ENCODE measurements at regions not wholly inside any gene's neighbourhood (a gene's known extent, or its start where the extent isn't known, plus 50 kb on each side); places are given as distances from the start of the nearest gene placed in this dataset.
A peak's percentile ranks its signal among the peaks of the same experiment; 100 is the strongest.
"Not testable (repeated sequence)": the region's sequence is repeated elsewhere in the genome, so short reads cannot be mapped to it uniquely, and the experiment has no call there.

DNA sequence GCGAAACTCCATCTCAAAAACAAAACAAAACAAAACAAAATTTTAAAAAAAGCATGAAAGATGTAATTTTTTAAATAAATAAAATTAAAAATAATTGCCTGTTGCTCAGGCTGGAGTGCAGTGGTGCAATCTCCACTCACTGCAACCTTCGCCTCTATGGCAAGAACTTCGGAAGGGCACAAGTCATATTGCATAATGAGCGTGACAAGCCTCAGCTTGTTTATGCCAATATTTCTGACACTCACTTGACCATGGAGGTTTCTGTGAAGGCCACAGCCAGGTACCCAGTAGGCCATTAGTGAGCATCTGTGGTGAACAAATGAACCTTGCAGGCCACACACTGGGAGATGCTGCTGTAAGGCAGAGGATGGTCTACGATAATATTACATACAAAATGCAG lies 106.1 kb upstream of the KMT2C start:
- no peak for DNase-seq

DNA sequence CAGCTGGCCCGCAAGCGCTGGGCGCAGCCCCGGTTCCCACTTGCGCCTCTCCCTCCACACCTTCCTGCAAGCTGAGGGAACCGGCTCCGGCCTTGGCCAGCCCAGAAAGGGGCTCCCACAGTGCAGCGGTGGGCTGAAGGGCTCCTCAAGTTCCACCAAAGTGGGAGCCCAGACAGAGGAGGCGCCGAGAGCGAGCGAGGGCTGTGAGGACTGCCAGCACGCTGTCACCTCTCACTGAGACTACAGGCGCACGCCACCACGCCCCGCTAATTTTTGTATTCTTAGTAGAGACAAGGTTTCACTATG lies 103.3 kb upstream of the KMT2C start:
- not testable (repeated sequence) for DNase-seq

DNA sequence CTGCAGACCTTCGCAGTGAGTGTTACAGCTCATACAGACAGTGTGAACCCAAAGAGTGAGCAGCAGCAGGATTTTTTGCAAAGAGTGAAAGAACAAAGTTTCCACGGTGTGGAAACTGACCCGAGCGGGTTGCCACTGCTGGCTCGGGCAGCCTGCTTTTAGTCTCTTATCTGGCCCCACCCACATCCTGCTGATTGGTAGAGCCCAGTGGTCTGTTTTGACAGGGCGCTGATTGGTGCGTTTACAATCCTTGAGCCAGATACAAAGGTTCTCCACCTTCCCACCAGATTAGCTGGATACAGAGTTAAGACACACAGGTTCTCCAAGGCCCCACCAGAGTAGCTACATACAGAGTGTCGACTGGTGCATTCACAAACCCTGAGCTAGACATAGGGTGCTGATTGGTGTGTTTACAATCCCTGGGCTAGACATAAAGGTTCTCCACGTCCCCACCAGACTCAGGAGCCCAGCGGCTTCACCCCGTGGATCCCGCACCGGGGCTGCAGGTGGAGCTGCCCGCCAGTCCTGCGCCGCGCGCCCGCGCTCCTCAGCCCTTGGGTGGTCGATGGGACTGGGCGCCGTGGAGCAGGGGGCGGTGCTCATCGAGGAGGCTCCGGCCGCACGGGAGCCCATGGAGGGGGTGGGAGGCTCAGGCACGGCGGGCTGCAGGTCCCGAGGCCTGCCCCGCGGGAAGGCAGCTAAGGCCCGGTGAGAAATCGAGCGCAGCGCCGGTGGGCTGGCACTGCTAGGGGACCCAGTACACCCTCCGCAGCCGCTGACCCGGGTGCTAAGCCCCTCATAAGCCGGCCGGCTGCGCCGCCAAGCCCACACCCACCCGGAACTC lies 102.8 kb upstream of the KMT2C start:
- not testable (repeated sequence) for DNase-seq

DNA sequence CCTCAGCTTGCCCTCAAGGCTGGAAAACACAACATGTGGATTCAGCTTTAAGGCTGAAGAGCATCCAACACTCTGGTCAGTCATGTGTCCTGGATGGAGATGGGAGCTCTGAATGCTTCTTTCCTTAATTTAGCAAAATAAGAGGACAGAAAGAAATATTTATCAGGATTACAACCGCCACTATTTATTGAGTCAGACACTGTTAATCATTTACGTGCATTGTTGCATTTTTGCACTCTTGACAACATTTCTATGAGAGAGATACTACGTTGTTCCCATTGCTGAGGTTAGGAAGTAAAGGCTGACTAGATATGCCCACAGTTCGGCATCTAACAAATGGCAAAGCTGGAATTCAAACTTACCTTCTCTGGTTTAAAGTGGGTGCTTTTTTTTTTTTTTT lies 101.8 kb upstream of the KMT2C start:
- no peak for DNase-seq

DNA sequence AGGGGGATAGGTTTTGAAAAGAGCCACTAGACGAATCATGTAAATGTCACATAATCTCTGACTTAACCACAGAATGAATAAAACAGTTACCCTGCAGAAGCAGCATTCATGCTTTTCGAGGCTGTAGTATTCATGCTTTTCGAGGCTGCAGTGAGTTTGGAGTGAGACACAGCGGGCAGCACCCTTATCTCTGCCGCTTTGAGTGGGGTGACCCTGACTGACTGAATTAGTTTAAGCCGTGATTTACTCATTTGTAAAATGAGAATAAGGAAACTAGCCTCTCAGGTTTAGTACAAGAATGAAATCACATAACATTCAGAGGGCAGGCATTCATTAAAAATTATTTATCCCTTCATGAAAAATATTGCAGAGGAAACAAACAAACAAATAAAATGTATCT lies 92.8 kb upstream of the KMT2C start:
- DNase-seq: no peak

DNA sequence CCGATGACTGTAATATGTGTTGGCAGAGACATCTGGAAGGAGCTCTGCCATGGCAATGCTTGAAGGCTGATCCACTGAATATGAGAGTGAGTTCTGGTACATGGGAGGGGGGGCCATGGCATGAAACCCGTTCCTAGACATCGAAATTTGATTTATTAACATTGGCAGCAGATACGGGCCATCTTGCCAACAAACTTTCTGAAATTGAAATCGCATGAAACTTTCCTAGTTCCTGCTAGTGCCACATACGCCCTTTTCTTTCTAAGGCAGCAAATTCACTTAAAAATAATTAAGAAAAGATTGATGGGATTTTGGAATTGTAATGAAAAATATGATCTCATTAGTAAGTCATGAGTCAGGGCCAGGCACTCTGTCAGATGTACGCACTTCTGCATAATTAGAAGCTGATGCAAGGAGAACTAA lies 91.8 kb upstream of the KMT2C start:
- DNase-seq: no peak

DNA sequence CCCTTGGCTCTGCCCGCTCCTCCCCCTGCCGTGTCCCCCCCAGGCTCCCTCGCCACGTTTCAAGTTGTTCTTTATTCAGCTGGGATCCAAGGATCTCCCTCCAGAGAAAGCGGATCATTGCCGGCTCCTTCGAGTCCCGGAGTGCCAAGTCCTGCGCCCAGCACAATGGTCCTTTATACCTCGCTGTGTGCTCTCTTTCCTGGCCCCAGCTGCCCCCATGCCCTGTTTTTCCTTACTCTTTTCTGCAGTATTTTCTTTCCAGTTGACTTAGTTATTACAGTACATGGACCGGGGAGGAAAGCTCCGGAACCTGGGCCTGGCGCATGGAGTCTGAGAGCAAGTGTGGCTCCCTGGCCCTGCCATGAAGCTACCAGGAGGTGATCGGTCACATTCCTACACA lies 88.1 kb upstream of the KMT2C start:
- DNase-seq: no peak

DNA sequence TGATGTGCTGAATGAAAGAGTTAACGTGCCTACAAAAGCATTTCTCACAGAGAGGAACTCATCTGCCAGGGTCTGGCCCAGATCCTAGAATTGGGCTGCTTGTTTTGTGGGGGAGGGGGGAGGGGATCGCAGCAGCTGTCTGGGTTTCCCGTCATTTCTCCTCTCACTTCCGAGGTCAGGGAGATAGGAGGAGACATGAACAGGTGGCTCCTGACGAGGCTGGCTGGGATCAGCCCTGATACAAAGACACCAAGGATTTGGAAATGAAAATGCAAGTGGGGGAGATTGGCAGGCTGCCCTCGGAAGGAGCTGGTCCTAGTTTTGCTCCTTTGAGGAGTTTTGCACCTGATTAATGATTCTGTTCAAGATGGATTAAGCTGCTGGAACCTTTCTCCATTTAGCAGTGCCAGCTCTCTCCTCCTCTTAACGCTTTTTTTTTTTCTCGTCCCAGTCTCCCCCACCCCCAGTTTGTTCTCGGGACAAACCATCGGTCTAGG lies 86.8 kb upstream of the KMT2C start:
- DNase-seq: no peak

DNA sequence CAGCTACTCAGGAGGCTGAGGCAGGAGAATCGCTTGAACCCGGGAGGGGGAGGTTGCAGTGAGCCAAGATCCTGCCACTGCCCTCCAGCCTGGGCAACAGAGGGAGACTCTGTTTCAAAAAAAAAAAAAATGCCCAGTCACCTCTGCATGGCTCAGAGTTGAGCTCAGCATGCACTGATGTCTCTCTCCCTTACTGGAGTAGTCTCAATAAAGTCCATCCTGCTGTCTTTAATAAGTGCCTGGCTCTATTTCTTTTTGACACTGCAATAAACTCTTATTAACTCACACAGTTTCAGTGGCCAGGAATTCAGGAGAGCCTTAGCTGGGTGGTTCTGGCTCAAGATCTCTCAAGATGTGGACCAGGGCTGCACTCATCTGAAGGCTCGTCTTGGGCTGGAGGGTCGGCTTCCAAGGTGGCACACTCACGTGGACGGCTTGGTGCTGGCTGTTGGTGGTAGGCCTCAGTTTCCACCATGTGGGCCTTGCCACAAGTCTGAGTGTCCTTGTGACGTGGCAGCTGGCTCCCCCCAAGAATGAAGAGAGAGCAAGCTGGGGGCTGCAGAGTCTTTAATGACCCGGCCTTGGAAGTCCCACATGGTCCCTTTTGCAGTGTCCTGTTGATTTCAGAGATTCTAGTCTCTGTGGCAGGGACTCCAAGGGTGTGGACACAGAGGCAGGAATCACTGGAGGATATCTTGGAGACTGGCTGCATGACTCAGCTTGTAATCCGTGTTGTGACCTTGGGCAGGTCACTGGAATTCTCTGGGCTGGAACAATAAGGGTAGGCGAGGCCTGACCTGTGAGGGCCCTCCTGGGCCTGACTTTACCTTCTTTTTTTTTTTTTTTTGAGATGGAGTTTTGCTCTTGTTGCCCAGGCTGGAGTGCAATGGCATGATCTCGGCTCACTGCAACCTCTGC lies 85.9 kb upstream of the KMT2C start:
- DNase-seq: no peak

DNA sequence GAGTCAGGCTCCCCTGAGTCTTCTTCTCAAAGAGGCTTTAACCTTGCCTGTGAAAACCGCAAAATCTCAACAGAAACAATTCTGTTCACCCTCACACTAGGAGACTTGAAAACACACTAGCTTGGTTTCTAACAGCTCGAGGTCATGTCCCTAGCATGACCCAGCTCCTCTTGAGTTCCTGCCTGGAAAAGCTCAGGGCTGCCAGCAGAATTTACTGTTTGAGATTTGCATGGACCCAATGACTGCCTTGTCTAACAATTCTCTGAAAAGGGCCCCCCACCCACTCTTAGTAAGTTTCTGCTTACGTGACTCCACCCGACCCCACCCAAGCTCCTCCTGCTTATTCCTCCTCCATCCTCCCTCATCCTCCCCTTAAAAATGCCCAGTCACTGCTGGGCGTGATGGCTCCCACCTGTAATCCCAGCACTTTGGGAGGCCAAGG lies 85.1 kb upstream of the KMT2C start:
- DNase-seq: no peak

DNA sequence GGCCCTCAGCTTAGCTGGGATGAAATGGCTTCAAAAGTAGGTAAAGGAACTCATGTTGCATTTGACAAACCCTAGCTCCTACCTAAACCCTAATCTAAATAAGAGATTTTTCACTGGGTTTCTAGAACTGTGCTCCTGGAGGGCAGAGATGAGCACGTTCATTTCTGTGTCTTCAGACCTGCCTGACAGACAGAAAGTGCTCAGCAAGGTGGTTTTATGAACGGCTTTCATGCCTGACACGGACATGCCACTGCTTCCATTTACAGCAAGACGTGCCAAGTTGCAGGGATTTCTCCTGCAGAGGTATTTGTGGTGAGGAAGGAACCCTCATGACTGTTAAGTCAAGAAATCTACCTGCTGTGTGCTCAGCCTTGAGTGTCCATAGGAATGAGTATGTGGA lies 83.5 kb upstream of the KMT2C start:
- no peak for DNase-seq

DNA sequence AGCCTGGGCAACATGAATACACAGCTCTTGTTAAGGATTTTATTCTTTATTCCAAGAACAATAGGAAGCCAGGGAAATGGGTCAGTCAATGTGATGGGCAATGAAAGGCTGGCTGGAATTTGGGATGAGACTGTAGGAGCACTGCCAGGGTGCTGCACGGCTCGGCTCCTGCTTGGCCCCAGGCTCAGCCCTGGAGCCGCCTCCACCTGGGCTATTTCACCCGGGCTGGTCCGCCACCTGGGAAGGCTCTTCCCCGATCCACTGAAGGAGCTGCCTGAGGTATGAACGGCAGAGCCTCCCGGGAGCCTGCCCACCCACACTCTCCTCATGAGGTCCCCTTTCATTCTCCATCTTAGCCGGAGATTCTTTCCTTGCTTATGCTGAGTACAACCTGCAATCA lies 80.4 kb upstream of the KMT2C start:
- no peak for DNase-seq

DNA sequence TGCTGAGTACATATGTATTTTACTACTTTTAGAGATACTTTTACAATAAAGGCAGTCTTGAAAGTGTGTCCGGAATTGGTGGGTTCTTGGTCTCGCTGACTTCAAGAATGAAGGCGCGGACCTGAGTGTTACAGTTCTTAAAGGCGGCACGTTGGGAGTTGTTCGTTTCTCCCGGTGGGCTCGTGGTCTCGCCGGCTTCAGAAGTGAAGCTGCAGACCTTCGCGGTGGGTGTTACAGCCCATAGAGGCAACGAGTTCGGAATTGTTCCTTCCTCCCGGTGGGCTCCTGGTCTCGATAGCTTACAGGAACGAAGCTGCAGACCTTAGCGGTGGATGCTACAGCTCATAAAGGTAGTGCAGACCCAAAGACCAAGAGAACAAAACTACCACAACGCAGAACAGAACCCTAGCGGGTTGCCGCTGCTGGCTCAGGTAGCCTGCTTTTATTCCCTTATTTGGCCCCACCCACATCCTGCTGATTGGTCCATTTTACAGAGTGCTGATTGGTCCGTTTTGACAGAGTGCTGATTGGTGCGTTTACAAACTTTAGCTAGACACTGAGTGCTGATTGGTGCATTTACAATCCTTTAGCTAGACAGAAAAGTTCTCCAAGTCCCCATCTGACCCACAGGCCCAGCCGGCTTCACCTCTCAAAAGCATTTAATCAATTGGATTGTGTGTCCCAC lies 79.6 kb upstream of the KMT2C start:
- not testable (repeated sequence) for DNase-seq

DNA sequence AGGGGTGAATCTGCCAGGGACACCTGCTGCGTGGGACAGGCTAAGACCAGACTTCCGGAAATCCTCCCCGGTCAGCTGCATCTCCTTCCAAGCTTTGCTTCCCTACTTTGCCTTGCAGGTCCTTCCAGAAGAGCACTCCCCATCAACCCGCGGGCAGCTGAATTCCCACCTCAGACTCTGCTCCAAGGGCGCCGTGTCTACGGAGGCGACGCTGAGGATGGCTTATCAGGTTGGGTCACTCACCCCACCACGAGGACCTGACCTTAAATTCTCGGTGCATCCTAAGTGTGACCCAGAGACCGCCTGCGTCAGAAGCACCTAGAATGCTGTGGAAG lies 78.9 kb upstream of the KMT2C start:
- DNase-seq: no peak

DNA sequence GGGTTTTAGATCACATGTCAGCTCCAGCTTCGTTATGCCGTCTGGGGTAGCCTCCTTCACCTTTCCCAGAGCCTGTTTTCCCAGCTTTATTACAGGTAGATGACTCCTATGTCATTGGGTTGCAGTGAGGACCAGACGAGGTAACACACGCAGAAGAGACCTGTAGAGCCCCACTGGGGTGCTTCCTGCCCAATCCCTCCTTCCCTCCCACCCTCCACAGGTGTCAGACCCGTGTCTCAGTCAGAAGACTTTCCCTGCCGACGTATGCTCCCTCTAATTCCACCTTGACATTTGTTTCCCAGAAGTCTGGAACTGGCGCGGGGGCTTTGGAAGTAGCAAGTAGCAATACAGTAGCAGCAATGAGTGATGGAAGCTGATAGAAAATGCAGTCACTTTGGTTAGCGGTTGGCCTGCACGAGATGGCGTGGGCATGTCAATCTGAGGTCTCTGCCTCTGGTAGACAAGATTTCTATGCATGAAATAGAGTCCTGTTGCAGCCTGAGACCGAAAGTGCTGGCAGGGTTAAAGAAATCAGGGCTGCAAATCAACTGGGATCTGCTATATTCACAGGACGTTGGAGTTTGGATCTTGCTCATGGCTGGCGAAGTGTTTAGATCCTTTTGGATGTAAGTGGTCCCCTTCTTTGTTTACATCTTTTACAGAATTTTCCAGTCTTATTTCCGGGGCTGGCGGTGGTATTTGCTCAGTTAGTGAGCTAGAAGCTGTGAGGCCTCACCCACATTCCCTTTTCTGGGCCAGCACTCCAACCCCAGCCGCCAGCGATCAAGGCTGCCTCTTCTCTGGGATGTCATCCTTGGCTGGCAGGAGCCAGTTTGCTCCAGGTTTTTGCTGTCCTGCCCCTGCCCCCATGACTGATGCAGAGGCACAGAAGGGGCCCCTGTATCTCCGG lies 78.3 kb upstream of the KMT2C start:
- DNase-seq: no peak

DNA sequence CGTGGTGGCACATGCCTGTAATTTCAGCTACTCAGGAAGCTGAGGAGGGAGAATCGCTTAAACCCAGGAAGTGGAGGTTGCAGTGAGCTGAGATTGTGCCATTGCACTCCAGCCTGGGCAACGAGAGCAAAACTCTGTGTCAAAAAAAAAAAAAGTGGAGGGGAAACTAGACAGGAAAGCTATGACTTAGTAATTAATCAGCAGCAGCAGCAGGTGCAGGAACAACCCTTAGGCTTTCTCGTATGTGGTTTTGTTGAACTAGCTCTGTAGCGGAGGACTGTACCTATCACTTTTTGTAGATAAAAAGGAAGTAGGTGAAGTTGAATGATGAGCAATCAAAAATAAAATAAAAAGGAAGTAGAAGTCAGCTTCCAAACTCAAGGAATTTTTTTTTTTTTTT lies 76.9 kb upstream of the KMT2C start:
- peak; percentile 1 for DNase-seq

DNA sequence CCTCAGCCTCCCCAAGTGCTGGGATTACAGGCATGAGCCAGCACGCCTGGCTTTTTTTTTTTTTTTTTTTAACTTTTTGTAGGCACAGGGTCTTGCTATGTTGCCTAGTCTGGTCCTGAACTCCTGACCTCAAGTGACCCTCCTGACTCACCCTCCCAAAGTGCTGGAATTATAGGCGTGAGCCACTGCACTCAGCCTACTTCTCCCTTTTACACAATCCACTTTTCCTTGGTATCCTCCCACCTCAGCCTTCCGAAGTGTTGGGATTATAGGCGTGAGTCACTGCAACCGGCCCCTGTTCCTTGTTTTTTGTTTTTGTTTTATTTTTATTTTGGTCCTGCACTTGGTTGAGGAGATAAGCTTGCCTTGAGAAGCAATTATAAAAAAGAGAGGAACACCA lies 75.9 kb upstream of the KMT2C start:
- no peak for DNase-seq

DNA sequence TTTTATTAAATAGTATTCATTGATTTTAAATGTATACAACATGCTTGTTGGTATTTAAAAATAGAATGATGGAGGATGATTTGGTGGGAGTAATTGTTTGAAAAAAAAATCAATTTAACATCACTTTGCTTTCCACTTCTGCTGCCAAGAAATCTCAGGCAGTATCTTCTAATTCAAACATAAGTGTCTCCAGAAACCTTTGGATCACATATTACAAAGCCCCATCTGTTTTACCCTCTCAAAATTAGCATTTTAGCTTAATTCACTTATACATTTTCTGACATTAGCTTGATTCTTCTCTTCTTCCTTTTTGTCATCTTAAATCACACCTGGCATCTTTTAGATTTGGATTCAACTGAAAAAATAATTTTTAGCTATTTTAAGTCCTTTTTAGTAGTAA lies 72.9 kb upstream of the KMT2C start:
- no peak for DNase-seq

DNA sequence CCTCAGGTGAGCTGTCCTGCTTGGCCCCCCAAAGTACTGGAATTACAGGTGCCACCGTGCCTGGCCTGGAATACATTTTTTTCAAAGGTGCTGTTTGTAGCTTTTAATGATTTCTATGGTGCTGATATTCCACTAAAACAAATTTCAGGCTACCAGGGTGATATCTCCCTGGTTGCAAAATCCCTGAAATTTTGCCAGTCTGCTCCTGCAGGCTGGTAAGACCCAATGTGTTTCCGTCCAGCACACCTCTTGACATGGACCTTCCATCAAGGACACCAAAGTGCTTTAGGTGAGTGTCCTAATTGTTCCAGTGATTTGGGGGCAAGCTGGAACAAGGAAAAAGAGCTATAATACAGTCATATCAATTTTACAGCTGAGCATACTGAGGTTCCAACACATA lies 69.8 kb upstream of the KMT2C start:
- no peak for DNase-seq

DNA sequence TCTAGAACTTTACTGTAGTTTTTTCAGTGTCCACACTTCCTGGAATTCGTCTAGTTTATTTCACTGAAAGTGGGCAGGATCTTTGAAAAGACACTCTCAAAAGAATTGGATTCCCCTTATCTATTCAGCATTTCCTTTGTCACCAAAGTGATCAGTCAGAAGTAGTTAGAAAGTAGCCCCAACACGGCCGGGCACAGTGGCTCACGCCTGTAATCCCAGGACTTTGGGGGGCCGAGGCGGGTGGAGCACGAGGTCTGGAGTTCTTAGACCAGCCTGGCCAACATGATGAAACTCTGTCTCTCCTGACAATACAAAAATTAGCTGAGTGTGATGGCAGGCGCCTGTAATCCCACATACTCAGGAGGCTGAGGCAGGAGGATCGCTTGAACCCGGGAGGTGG lies 69.0 kb upstream of the KMT2C start:
- no peak for DNase-seq

DNA sequence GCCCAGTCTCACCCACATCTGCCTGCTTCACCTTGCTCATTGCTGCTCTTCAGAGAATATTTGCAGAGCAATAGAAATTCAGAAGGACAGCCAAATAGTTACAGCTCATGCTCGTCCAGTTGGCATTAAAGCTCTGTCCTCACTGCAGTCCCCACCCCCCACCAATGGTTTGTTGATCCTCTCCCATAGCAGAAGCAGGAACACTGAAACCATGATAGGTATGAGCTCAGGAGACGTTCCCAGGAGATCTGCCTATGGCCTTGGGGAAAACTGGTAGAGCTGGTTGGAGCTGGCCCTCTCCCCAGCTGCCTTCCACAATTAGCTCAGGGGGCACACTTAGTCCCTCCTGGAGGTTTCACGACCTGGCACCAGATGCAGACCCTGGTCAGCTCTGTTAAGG lies 68.6 kb upstream of the KMT2C start:
- DNase-seq: no peak

Measured in activated effector memory CD4-positive, alpha-beta T cell treated with Interleukin-2 at 50 U/mL for 16 hours (primary cell).